ENCODE measurements at regions not wholly inside any gene's neighbourhood (a gene's known extent, or its start where the extent isn't known, plus 50 kb on each side); places are given as distances from the start of the nearest gene placed in this dataset.

DNA sequence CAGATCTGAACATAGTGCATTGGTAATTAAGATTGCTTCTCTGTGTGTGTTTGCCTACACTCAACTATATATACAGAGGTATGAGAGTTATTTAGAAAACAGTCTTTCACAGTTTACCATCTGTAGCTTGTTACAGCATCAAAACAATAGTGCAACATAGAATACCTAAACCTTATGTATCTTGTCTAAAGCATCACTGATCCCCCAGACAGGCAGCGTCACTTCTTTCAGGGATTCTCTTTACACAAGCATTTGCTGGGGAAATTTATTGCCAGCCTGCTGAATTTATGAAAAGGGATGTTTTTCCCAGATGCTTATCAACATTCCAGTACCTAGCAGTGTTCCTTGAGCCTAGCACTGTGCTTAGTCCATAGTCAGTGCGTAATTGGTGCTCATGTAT is 195.8 kb upstream of the COL8A1 start:
- no peaks in the 10 kb centered on the region for H3K9me3 ChIP-seq (replicated peaks; ENCODE audit: insufficient read depth, low read length)
- H3F3A ChIP-seq (ENCODE audit: insufficient read depth, low read length) = no peaks in the 10 kb centered on the region
- no peaks in the 10 kb centered on the region for H3K27me3 ChIP-seq (replicated peaks; ENCODE audit: insufficient read depth, low read length)
- no peak overlapping the region for H3K27ac ChIP-seq (ENCODE audit: low read length)
- no peak for DNase-seq
- H3K36me3 ChIP-seq (replicated peaks; ENCODE audit: insufficient read depth, low read length) = no peaks in the 10 kb centered on the region
- H3K79me2 ChIP-seq (ENCODE audit: low read length) = no peaks in the 10 kb centered on the region
- no peaks in the 10 kb centered on the region for H3K9me2 ChIP-seq (replicated peaks; ENCODE audit: insufficient read depth, low read length)
- no peak overlapping the region for H2AFZ ChIP-seq (ENCODE audit: low read length)
- no peaks in the 10 kb centered on the region for H4K20me1 ChIP-seq (ENCODE audit: insufficient read depth, low read length)
- no peak overlapping the region for H3K4me3 ChIP-seq (ENCODE audit: low read length)
- no peaks in the 10 kb centered on the region for H3K4me1 ChIP-seq (ENCODE audit: low read length)
- no peak overlapping the region for H3K4me2 ChIP-seq (ENCODE audit: low read depth, low read length)
- no peak for TF ChIP-seq EZH2phosphoT487 (IDR thresholded peaks at IDR 0.05; ENCODE audit: low read length)
- TF ChIP-seq, protein P1, sequence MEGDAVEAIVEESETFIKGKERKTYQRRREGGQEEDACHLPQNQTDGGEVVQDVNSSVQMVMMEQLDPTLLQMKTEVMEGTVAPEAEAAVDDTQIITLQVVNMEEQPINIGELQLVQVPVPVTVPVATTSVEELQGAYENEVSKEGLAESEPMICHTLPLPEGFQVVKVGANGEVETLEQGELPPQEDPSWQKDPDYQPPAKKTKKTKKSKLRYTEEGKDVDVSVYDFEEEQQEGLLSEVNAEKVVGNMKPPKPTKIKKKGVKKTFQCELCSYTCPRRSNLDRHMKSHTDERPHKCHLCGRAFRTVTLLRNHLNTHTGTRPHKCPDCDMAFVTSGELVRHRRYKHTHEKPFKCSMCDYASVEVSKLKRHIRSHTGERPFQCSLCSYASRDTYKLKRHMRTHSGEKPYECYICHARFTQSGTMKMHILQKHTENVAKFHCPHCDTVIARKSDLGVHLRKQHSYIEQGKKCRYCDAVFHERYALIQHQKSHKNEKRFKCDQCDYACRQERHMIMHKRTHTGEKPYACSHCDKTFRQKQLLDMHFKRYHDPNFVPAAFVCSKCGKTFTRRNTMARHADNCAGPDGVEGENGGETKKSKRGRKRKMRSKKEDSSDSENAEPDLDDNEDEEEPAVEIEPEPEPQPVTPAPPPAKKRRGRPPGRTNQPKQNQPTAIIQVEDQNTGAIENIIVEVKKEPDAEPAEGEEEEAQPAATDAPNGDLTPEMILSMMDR (IDR thresholded peaks at IDR 0.05; ENCODE audit: low read length) = no peak
- no peak for TF ChIP-seq EZH2 (optimal IDR thresholded peaks at IDR 0.05; ENCODE audit: low read depth, low read length)
- no peak overlapping the region for H3K9ac ChIP-seq (ENCODE audit: low read length)

DNA sequence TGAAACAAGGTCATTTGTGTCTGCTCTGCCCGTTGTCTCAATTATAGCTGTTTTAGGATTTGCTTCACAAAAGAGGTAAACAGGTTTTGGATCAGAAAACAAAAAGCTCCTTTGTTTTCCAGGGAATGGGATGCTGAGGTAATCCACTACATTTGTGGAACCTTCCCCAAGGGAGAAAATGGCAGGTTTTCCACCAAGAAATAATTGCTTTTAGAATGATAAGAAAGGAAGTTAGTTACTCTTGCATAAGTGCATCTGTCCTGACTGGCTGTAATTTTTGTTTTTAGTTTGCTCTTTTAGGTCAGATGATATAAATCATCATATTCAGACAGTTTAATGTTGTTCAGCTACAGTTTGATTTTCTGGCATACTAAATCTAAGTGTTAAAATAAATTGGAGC is 198.5 kb upstream of the COL8A1 start:
- H4K20me1 ChIP-seq (ENCODE audit: insufficient read depth, low read length) = no peaks in the 10 kb centered on the region
- DNase-seq = no peak
- no peak for TF ChIP-seq EZH2 (optimal IDR thresholded peaks at IDR 0.05; ENCODE audit: low read depth, low read length)
- TF ChIP-seq EZH2phosphoT487 (IDR thresholded peaks at IDR 0.05; ENCODE audit: low read length) = no peak
- TF ChIP-seq, protein P1 (IDR thresholded peaks at IDR 0.05; ENCODE audit: low read length) = no peak
- H3K79me2 ChIP-seq (ENCODE audit: low read length) = no peaks in the 10 kb centered on the region
- no peaks in the 10 kb centered on the region for H3F3A ChIP-seq (ENCODE audit: insufficient read depth, low read length)
- H3K4me2 ChIP-seq (ENCODE audit: low read depth, low read length) = no peak overlapping the region
- no peaks in the 10 kb centered on the region for H3K9me3 ChIP-seq (replicated peaks; ENCODE audit: insufficient read depth, low read length)
- H3K27ac ChIP-seq (ENCODE audit: low read length) = no peak overlapping the region
- H3K9ac ChIP-seq (ENCODE audit: low read length) = no peak overlapping the region
- no peak overlapping the region for H2AFZ ChIP-seq (ENCODE audit: low read length)
- no peaks in the 10 kb centered on the region for H3K36me3 ChIP-seq (replicated peaks; ENCODE audit: insufficient read depth, low read length)
- H3K9me2 ChIP-seq (replicated peaks; ENCODE audit: insufficient read depth, low read length) = no peaks in the 10 kb centered on the region
- H3K4me3 ChIP-seq (ENCODE audit: low read length) = no peak overlapping the region
- no peaks in the 10 kb centered on the region for H3K27me3 ChIP-seq (replicated peaks; ENCODE audit: insufficient read depth, low read length)
- no peaks in the 10 kb centered on the region for H3K4me1 ChIP-seq (ENCODE audit: low read length)

DNA sequence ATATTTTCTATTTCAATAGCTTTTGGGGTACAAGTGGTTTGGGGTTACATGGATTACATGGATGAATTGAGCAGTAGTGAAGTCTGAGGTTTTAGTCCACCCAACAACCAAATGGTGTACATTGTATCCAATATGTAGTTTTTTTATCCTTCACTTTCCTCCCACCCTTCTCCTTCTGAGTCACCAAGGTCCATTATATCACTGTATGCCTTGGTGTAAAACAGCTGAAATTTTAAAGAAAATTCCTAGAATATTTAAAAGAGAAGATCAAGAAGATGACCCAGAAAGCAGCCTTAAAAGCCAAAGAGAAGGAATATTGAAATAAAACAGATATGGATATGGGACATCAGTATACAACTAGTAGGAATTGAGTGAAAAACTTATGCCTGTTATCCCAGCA is 204.2 kb upstream of the COL8A1 start:
- no peak overlapping the region for H2AFZ ChIP-seq (ENCODE audit: low read length)
- H3K9me3 ChIP-seq (replicated peaks; ENCODE audit: insufficient read depth, low read length) = no peaks in the 10 kb centered on the region
- no peak overlapping the region for H3K4me3 ChIP-seq (ENCODE audit: low read length)
- no peaks in the 10 kb centered on the region for H3K36me3 ChIP-seq (replicated peaks; ENCODE audit: insufficient read depth, low read length)
- H3K27me3 ChIP-seq (replicated peaks; ENCODE audit: insufficient read depth, low read length) = no peaks in the 10 kb centered on the region
- H3K27ac ChIP-seq (ENCODE audit: low read length) = no peak overlapping the region
- no peak overlapping the region for H3K4me2 ChIP-seq (ENCODE audit: low read depth, low read length)
- H4K20me1 ChIP-seq (ENCODE audit: insufficient read depth, low read length) = no peaks in the 10 kb centered on the region
- TF ChIP-seq, protein P1 (IDR thresholded peaks at IDR 0.05; ENCODE audit: low read length) = no peak
- TF ChIP-seq EZH2 (optimal IDR thresholded peaks at IDR 0.05; ENCODE audit: low read depth, low read length) = no peak
- TF ChIP-seq EZH2phosphoT487 (IDR thresholded peaks at IDR 0.05; ENCODE audit: low read length) = no peak
- no peaks in the 10 kb centered on the region for H3K4me1 ChIP-seq (ENCODE audit: low read length)
- no peak overlapping the region for H3K9ac ChIP-seq (ENCODE audit: low read length)
- DNase-seq = no peak
- no peaks in the 10 kb centered on the region for H3K79me2 ChIP-seq (ENCODE audit: low read length)
- H3F3A ChIP-seq (ENCODE audit: insufficient read depth, low read length) = no peaks in the 10 kb centered on the region
- no peaks in the 10 kb centered on the region for H3K9me2 ChIP-seq (replicated peaks; ENCODE audit: insufficient read depth, low read length)
